ENCODE measurements at regions not wholly inside any gene's neighbourhood (a gene's known extent, or its start where the extent isn't known, plus 50 kb on each side); places are given as distances from the start of the nearest gene placed in this dataset.

- no peak for DNase-seq (ENCODE audit: low spot score)
- TF ChIP-seq CTCF (IDR thresholded peaks at IDR 0.05): no peak
- no peaks in the 10 kb centered on the region for H3K4me1 ChIP-seq
These were observed 86.4 kb downstream of the HAPSTR1 start for GRCh38 chr16:9177861-9178260.

GRCh38 chr16:9183682-9184353 lies 92.4 kb downstream of the HAPSTR1 start:
- Histone ChIP-seq H3K27me3 (no peaks in the 10 kb centered on the region), H3K9me3 (no peaks in the 10 kb centered on the region), H3K36me3 (no peaks in the 10 kb centered on the region), H3K27ac (no peak overlapping the region), H3K4me1 (no peaks in the 10 kb centered on the region), H3K4me3 (no peak overlapping the region)
- no peak for DNase-seq (ENCODE audit: low spot score)
- TF ChIP-seq CTCF (IDR thresholded peaks at IDR 0.05): no peak

More at GRCh38 chr16:9177861-9178260, 86.4 kb downstream of the HAPSTR1 start:
- H3K9me3 ChIP-seq: peaks cover 0 to 3% of the 10 kb centered on the region in 2 donors
- no peak overlapping the region for H3K4me3 ChIP-seq
- no peak overlapping the region for H3K27ac ChIP-seq
- H3K27me3 ChIP-seq: no peaks in the 10 kb centered on the region
- H3K36me3 ChIP-seq: no peaks in the 10 kb centered on the region

DNA sequence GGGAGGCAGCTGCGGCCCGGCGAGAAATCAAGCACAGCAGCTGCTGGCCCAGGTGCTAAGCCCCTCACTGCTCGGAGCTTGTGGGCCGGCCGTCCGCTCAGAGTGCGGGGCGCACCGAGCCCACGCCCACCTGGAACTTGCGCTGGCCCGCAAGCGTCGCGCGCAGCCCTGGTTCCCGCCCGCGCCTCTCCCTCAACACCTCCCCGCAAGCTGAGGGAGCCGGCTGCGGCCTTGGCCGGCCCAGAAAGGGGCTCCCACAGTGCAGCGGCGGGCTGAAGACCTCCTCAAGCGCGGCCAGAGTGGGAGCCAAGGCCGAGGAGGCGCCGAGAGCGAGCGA lies 92.9 kb downstream of the HAPSTR1 start:
- H3K4me1 ChIP-seq: no peaks in the 10 kb centered on the region
- H3K4me3 ChIP-seq: no peak overlapping the region
- no peak for TF ChIP-seq CTCF (IDR thresholded peaks at IDR 0.05)
- H3K27ac ChIP-seq: no peak overlapping the region
- no peaks in the 10 kb centered on the region for H3K36me3 ChIP-seq
- no peak for DNase-seq (ENCODE audit: low spot score)
- H3K9me3 ChIP-seq: no peaks in the 10 kb centered on the region
- H3K27me3 ChIP-seq: no peaks in the 10 kb centered on the region

DNA sequence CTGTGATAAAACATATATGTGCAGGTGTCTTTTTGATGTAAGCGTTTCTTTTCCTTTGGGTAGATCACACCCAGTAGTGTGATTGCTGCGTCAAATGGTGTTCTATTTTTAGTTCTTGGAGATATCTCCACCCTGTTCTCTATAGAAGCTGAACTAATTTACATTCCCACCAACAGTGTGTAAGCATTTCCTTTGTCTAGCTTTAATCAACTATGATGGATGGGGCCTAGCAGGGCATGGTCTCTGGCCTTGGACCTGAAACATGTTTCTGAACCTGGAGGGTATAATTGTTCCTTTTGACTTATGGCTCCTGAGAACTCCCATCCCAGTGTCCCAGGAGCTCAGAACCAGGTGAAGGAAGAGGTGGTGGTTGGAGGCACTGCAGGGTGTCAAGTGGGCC lies 93.9 kb downstream of the HAPSTR1 start:
- Histone ChIP-seq H3K4me1 (no peaks in the 10 kb centered on the region), H3K27ac (no peak overlapping the region), H3K4me3 (no peak overlapping the region), H3K27me3 (no peaks in the 10 kb centered on the region), H3K36me3 (no peaks in the 10 kb centered on the region), H3K9me3 (no peaks in the 10 kb centered on the region)
- no peak for TF ChIP-seq CTCF (IDR thresholded peaks at IDR 0.05)
- DNase-seq (ENCODE audit: low spot score): no peak

GRCh38 chr16:9186061-9186460 lies 94.6 kb downstream of the HAPSTR1 start:
- H3K9me3 ChIP-seq: no peaks in the 10 kb centered on the region
- no peaks in the 10 kb centered on the region for H3K27me3 ChIP-seq
- H3K4me3 ChIP-seq: no peak overlapping the region
- TF ChIP-seq CTCF (IDR thresholded peaks at IDR 0.05): no peak
- DNase-seq (ENCODE audit: low spot score): no peak
- no peaks in the 10 kb centered on the region for H3K36me3 ChIP-seq
- H3K4me1 ChIP-seq: no peaks in the 10 kb centered on the region
- H3K27ac ChIP-seq: no peak overlapping the region

DNA sequence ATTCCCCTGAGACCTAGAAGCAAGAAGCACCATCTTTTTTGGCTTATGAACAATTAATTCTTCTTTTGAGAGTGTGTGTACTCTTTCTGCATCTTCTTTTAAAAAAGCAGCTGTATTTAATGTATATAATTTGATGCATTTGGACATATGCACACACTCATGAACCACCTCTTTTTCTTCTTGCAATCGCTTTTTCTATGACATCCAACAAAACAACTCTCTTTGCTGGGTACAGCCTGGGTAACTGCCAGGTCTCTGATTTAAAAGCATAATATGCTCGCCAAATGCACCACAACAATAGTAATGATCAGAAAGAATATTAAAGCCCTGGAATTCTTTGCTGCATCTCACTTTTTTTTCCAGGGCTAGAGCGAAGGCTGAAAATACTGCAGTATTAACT lies 97.3 kb downstream of the HAPSTR1 start:
- TF ChIP-seq CTCF (IDR thresholded peaks at IDR 0.05): no peak
- no peaks in the 10 kb centered on the region for H3K27me3 ChIP-seq
- no peaks in the 10 kb centered on the region for H3K4me1 ChIP-seq
- no peak for DNase-seq (ENCODE audit: low spot score)
- no peaks in the 10 kb centered on the region for H3K9me3 ChIP-seq
- no peak overlapping the region for H3K4me3 ChIP-seq
- no peaks in the 10 kb centered on the region for H3K36me3 ChIP-seq
- H3K27ac ChIP-seq: no peak overlapping the region

Measured in right atrium auricular region (tissue), 2 donors.